H1 (cell line): ENCODE measurements at regions not wholly inside any gene's neighbourhood (a gene's known extent, or its start where the extent isn't known, plus 50 kb on each side); places are given as distances from the start of the nearest gene placed in this dataset.

ENCODE experiments used
- CTCF ChIA-PET: fragments of 300-600 bp; sonication (Branson Sonifier 250); formaldehyde crosslinking; loops from one replicate; lab custom pipeline; 2021; ENCODE audit not compliant: partially characterized antibody; lab: Charles Lee
- POLR2A ChIA-PET: fragments of 300-600 bp; sonication (Branson Sonifier 250); formaldehyde crosslinking; loops from one replicate; lab custom pipeline; 2021; ENCODE audit warnings: inconsistent platforms; ENCODE audit not compliant: partially characterized antibody; lab: Charles Lee
- DNase-seq, 2 experiments: peaks; one replicate each; pipeline versions ENCODE4 v3.0.0 to v3.0.0-alpha.2; 2010 to 2022; ENCODE audit warnings: low spot score in 2 of 2, low read depth in 1 of 2, mixed read lengths in 1 of 2
- FAIRE-seq: peaks from 2 replicates; lab custom pipeline; 2011; peaks lifted over from hg19 to GRCh38; lab: Jason Lieb, UNC
- H2AFZ ChIP-seq: 2 replicates; pipeline ENCODE4 v1.8.1; 2012; ENCODE audit warnings: low read length, inconsistent platforms
- H2AK5ac ChIP-seq: 2 replicates; pipeline ENCODE4 v1.6.1; 2013; ENCODE audit warnings: low read depth, low read length
- H2BK120ac ChIP-seq: replicated peaks from 2 replicates; pipeline ENCODE3; 2013; ENCODE audit warnings: low read depth, low read length, inconsistent platforms
- H2BK12ac ChIP-seq: 2 replicates; pipeline ENCODE4 v1.6.1; 2013; ENCODE audit warnings: low read depth, low read length
- H2BK15ac ChIP-seq: 2 replicates; pipeline ENCODE4 v1.6.1; 2013; ENCODE audit warnings: low read length
- H2BK20ac ChIP-seq: 2 replicates; pipeline ENCODE4 v1.6.1; 2013; ENCODE audit warnings: low read length
- H2BK5ac ChIP-seq: 2 replicates; pipeline ENCODE4 v1.6.1; 2013; ENCODE audit warnings: low read depth, low read length
- H3K14ac ChIP-seq: 2 replicates; pipeline ENCODE4 v1.6.1; 2013; ENCODE audit warnings: inconsistent platforms; ENCODE audit not compliant: insufficient read length
- H3K18ac ChIP-seq: 2 replicates; pipeline ENCODE4 v1.6.1; 2013; ENCODE audit warnings: low read length; ENCODE audit errors: extremely low read depth
- H3K23ac ChIP-seq: 2 replicates; pipeline ENCODE4 v1.6.1; 2013; ENCODE audit warnings: inconsistent platforms; ENCODE audit not compliant: insufficient read length
- H3K23me2 ChIP-seq: 2 replicates; pipeline ENCODE4 v1.6.1; 2013; ENCODE audit warnings: low read depth, low read length
- H3K27ac ChIP-seq: 2 replicates; pipeline ENCODE4 v1.6.1; 2011; ENCODE audit warnings: low read depth, low read length, inconsistent platforms
- H3K27me3 ChIP-seq, 4 experiments: replicated peaks in 1 of 4; 1 replicate in 1 of 4; 2 replicates in 3 of 4; pipeline versions ENCODE4 v1.6.1 to v1.8.1; 2011 to 2013; ENCODE audit warnings: low read length in 3 of 4, mild to moderate bottlenecking in 3 of 4, inconsistent platforms in 2 of 4, mixed read lengths in 2 of 4, moderate library complexity in 1 of 4; ENCODE audit not compliant: control insufficient read depth in 3 of 4, insufficient read depth in 3 of 4; ENCODE audit errors: extremely low read depth in 1 of 4
- H3K36me3 ChIP-seq, 4 experiments: 2 replicates each; pipeline versions ENCODE4 v1.6.1 to v1.8.1; 2011 to 2013; ENCODE audit warnings: mild to moderate bottlenecking in 4 of 4, low read length in 3 of 4, moderate library complexity in 2 of 4, control low read depth in 1 of 4, inconsistent platforms in 1 of 4; ENCODE audit not compliant: insufficient read depth in 4 of 4, control insufficient read depth in 2 of 4
- H3K4ac ChIP-seq: replicated peaks from 2 replicates; pipeline ENCODE3; 2013; ENCODE audit warnings: low read length, low read depth, mixed read lengths, inconsistent platforms; ENCODE audit not compliant: insufficient read length
- H3K4me1 ChIP-seq, 4 experiments: replicated peaks in 1 of 4; 1 replicate in 1 of 4; 2 replicates in 3 of 4; pipeline versions ENCODE4 v1.6.1 to v1.8.1; 2011 to 2013; ENCODE audit warnings: low read length in 3 of 4, inconsistent platforms in 2 of 4, mixed read lengths in 1 of 4; ENCODE audit not compliant: insufficient read depth in 4 of 4, control insufficient read depth in 3 of 4
- H3K4me2 ChIP-seq, 2 experiments: 2 replicates each; pipeline versions ENCODE4 v1.6.1 to v1.8.1; 2011 to 2013; ENCODE audit warnings: low read depth in 2 of 2, low read length in 2 of 2, control low read depth in 1 of 2, inconsistent platforms in 1 of 2, mild to moderate bottlenecking in 1 of 2; ENCODE audit not compliant: insufficient read depth in 1 of 2
- H3K4me3 ChIP-seq, 4 experiments: fragments of 200-600, 300-600 bp in 1 of 4; sonication (generic), shearing (Covaris generic), sonication (Bioruptor Twin) in 1 of 4; 2 replicates each; pipeline versions ENCODE4 v1.5.1 to v1.8.1; 2011 to 2016; ENCODE audit warnings: low read length in 4 of 4, low read depth in 3 of 4, control low read depth in 2 of 4, inconsistent platforms in 2 of 4, mild to moderate bottlenecking in 2 of 4, mixed read lengths in 1 of 4, moderate library complexity in 1 of 4; ENCODE audit not compliant: insufficient read depth in 2 of 4; ENCODE audit errors: extremely low read depth in 1 of 4
- H3K56ac ChIP-seq: replicated peaks from 2 replicates; pipeline ENCODE3; 2013; ENCODE audit warnings: low read depth, mild to moderate bottlenecking, mixed read lengths, low read length, inconsistent platforms; ENCODE audit not compliant: insufficient read length
- H3K79me1 ChIP-seq: 2 replicates; pipeline ENCODE4 v1.6.1; 2013; ENCODE audit warnings: low read depth, low read length, control low read depth
- H3K79me2 ChIP-seq, 2 experiments: 2 replicates each; pipeline versions ENCODE4 v1.6.1 to v1.8.1; 2012 to 2013; ENCODE audit warnings: low read length in 2 of 2, mild to moderate bottlenecking in 2 of 2, inconsistent platforms in 1 of 2; ENCODE audit not compliant: insufficient read depth in 2 of 2, control insufficient read depth in 1 of 2
- H3K9ac ChIP-seq, 4 experiments: replicated peaks in 1 of 4; 1 replicate in 1 of 4; 2 replicates in 3 of 4; pipeline versions ENCODE4 v1.6.1 to v1.8.1; 2011 to 2013; ENCODE audit warnings: low read depth in 3 of 4, low read length in 3 of 4, control low read depth in 2 of 4, mild to moderate bottlenecking in 2 of 4, moderate library complexity in 2 of 4, inconsistent platforms in 1 of 4; ENCODE audit errors: extremely low read depth in 1 of 4
- H3K9me3 ChIP-seq, 2 experiments: 2 replicates each; pipeline versions ENCODE4 v1.6.1 to v1.8.1; 2012 to 2013; ENCODE audit warnings: mild to moderate bottlenecking in 2 of 2, moderate library complexity in 2 of 2, control low read depth in 1 of 2, inconsistent platforms in 1 of 2, low read depth in 1 of 2, low read length in 1 of 2, mixed read lengths in 1 of 2; ENCODE audit not compliant: insufficient read depth in 2 of 2
- H4K20me1 ChIP-seq, 2 experiments: replicated peaks in 1 of 2; 2 replicates each; pipeline versions ENCODE3 to v1.8.1; 2011 to 2013; ENCODE audit warnings: inconsistent platforms in 2 of 2, low read length in 2 of 2, mild to moderate bottlenecking in 1 of 2; ENCODE audit not compliant: insufficient read depth in 2 of 2, control insufficient read depth in 1 of 2
- H4K5ac ChIP-seq: 2 replicates; pipeline ENCODE4 v1.6.1; 2013; ENCODE audit warnings: low read length, low read depth, mixed read lengths, inconsistent platforms; ENCODE audit not compliant: insufficient read length
- H4K8ac ChIP-seq: 2 replicates; pipeline ENCODE4 v1.8.0; 2013; ENCODE audit warnings: mild to moderate bottlenecking, moderate library complexity, low read length, inconsistent platforms; ENCODE audit not compliant: insufficient read depth; ENCODE audit errors: extremely low read depth
- H4K91ac ChIP-seq: replicated peaks from 2 replicates; pipeline ENCODE3; 2013; ENCODE audit warnings: low read length, mixed read lengths, inconsistent platforms; ENCODE audit not compliant: insufficient read length
- ASH2L ChIP-seq: fragments of 200-600, 300-600 bp; sonication (generic); IDR thresholded peaks from one replicate; pipeline ENCODE4 v1.7.1; 2017; ENCODE audit warnings: low read length
- BCL11A ChIP-seq, 2 experiments: IDR thresholded peaks; one replicate each; pipeline ENCODE4 v1.6.1; 2011; ENCODE audit warnings: low read depth in 2 of 2, low read length in 2 of 2, mild to moderate bottlenecking in 2 of 2
- CBX5 ChIP-seq: fragments of 300-800, 300-1000 bp; sonication (generic); IDR thresholded peaks from 2 replicates; pipeline ENCODE4 v1.7.1; 2016; ENCODE audit warnings: antibody characterized with exemption, low read length, low read depth
- CHD1 ChIP-seq: IDR thresholded peaks from 2 replicates; pipeline ENCODE4 v1.6.1; 2012; ENCODE audit warnings: low read depth, low read length, improper control_type of control experiment
- GTF2F1 ChIP-seq: IDR thresholded peaks from 2 replicates; pipeline ENCODE4 v1.6.1; 2012; ENCODE audit warnings: low read depth, low read length, improper control_type of control experiment, borderline replicate concordance
- KDM4A ChIP-seq: IDR thresholded peaks from one replicate; pipeline ENCODE4 v1.7.1; 2012; ENCODE audit warnings: low read depth, mild to moderate bottlenecking, moderate library complexity, low read length, inconsistent platforms; ENCODE audit not compliant: severe bottlenecking
- POLR2AphosphoS5 ChIP-seq: IDR thresholded peaks from 2 replicates; pipeline ENCODE4 v1.6.1; 2011; ENCODE audit warnings: low read depth, low read length
- SUZ12 ChIP-seq: fragments of 200-600 bp; sonication (generic); IDR thresholded peaks from 2 replicates; pipeline ENCODE4 v1.6.1; 2012; ENCODE audit warnings: mild to moderate bottlenecking, inconsistent platforms, low read length, moderate library complexity, mixed read lengths
- TAF7 ChIP-seq: optimal IDR thresholded peaks from 2 replicates; pipeline ENCODE3; 2011; ENCODE audit warnings: low read depth, mild to moderate bottlenecking, inconsistent platforms, low read length, moderate library complexity, borderline replicate concordance
- WGBS, 2 experiments: shearing (Covaris generic) in 1 of 2; methylation state at CpG; one replicate each; pipeline versions ENCODE4 v1.1.6 to v1.1.7; 2013 to 2015; ENCODE audit warnings: low lambda C conversion rate in 2 of 2, mixed read lengths in 2 of 2, inconsistent platforms in 1 of 2, low coverage in 1 of 2, missing lambda C conversion rate in 1 of 2; ENCODE audit not compliant: insufficient replicate concordance in 2 of 2, insufficient coverage in 1 of 2, insufficient read length in 1 of 2; ENCODE audit errors: extremely low coverage in 1 of 2, missing lambda C conversion rate in 1 of 2; 5-methylcytosine and 5-hydroxymethylcytosine counted together
- TF ChIP-seq, protein P1 (sequence below): IDR thresholded peaks from 2 replicates; pipeline ENCODE4 v1.6.1; 2011; ENCODE audit warnings: low read length, improper control_type of control experiment
- TF ChIP-seq, protein P2 (sequence below): IDR thresholded peaks from 2 replicates; pipeline ENCODE4 v1.6.1; 2011; ENCODE audit warnings: low read depth, mild to moderate bottlenecking, low read length; ENCODE audit not compliant: insufficient read depth

GRCh38 chr3:10632741-10633140, 127.4 kb upstream of the ATP2B2 start:
- TF ChIP-seq POLR2AphosphoS5 (no peak), CBX5 (no peak), GTF2F1 (no peak), SUZ12 (no peak), CHD1 (no peak), ASH2L (no peak), TAF7 (no peak), KDM4A (no peak), BCL11A (IDR thresholded peaks at IDR 0.05; ENCODE audit: low read depth in 2 of 2, low read length in 2 of 2) (no peak)
- TF ChIP-seq, protein P1, sequence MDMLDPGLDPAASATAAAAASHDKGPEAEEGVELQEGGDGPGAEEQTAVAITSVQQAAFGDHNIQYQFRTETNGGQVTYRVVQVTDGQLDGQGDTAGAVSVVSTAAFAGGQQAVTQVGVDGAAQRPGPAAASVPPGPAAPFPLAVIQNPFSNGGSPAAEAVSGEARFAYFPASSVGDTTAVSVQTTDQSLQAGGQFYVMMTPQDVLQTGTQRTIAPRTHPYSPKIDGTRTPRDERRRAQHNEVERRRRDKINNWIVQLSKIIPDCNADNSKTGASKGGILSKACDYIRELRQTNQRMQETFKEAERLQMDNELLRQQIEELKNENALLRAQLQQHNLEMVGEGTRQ: no peak
- TF ChIP-seq, protein P2, sequence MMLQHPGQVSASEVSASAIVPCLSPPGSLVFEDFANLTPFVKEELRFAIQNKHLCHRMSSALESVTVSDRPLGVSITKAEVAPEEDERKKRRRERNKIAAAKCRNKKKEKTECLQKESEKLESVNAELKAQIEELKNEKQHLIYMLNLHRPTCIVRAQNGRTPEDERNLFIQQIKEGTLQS: no peak
- Histone ChIP-seq H3K18ac (no peak overlapping the region), H3K56ac (no peak overlapping the region), H4K8ac (no peak overlapping the region), H3K9ac (no peak overlapping the region), H3K4me2 (no peak overlapping the region), H2BK120ac (no peak overlapping the region), H3K4ac (no peak overlapping the region), H3K27me3 (no peaks in the 10 kb centered on the region), H2AFZ (no peak overlapping the region), H2BK5ac (no peak overlapping the region), H2BK12ac (no peak overlapping the region), H3K23ac (no peak overlapping the region), H2BK20ac (no peak overlapping the region), H3K23me2 (no peaks in the 10 kb centered on the region), H2BK15ac (no peak overlapping the region), H3K79me1 (no peaks in the 10 kb centered on the region), H3K14ac (no peak overlapping the region), H4K91ac (no peak overlapping the region), H3K36me3 (no peaks in the 10 kb centered on the region), H4K20me1 (no peaks in the 10 kb centered on the region), H4K5ac (no peak overlapping the region), H3K9me3 (peaks cover under 1 to 3% of the 10 kb centered on the region in 2 experiments; a peak in 1 of 4 replicates), H3K27ac (no peak overlapping the region), H3K4me1 (peaks cover 0 to 5% (median 3%) of the 10 kb centered on the region in 4 experiments; a peak in 4 of 7 replicates), H3K4me3 (no peak overlapping the region), H2AK5ac (no peak overlapping the region), H3K79me2 (no peaks in the 10 kb centered on the region)
- CTCF ChIA-PET: interaction anchor here (0.9 to 1.6 kb wide), 2 partner anchors 11 to 23 kb away, joined by 3 read pairs; no protein-coding TSS in a partner anchor
- DNase-seq: no peak
- 96% methylated on average over 3 of the region's 3 CpGs; no CpG with 5 or more reads in 1 of the 2 experiments for WGBS, 2 experiments
- POLR2A ChIA-PET: no interaction called here
- no peak for FAIRE-seq
